NCI-H2227 (cell line): ENCODE measurements at regions not wholly inside any gene's neighbourhood (a gene's known extent, or its start where the extent isn't known, plus 50 kb on each side); places are given as distances from the start of the nearest gene placed in this dataset.

Source experiments
- DNase-seq: peaks from one replicate; lab custom pipeline; 2025; ENCODE audit not compliant: unreplicated experiment; lab: John Stamatoyannopoulos, UW

GRCh38 chr22:27397036-27397953, 404.3 kb downstream of the MN1 start:
- no peak for DNase-seq

- DNase-seq, result no peak
Measured at GRCh38 chr22:27397954-27398342, 403.6 kb downstream of the MN1 start.

GRCh38 chr22:27399161-27399560, 402.4 kb downstream of the MN1 start:
- peak; percentile 36 for DNase-seq

- no peak for DNase-seq
Measured at GRCh38 chr22:27400811-27401210, 400.7 kb downstream of the MN1 start.

- no peak for DNase-seq
Measured at GRCh38 chr22:27401321-27401720, 400.2 kb downstream of the MN1 start.

- DNase-seq, result no peak
Measured at GRCh38 chr22:27404441-27404840, 397.1 kb downstream of the MN1 start.

GRCh38 chr22:27405672-27406388, 395.7 kb downstream of the MN1 start:
- peak; percentile 3 for DNase-seq

- no peak for DNase-seq
Measured at GRCh38 chr22:27406389-27406861, 395.1 kb downstream of the MN1 start.

- DNase-seq, result no peak
Measured at GRCh38 chr22:27407369-27407985, 394.1 kb downstream of the MN1 start.

GRCh38 chr22:27408068-27408467, 393.5 kb downstream of the MN1 start:
- no peak for DNase-seq

- no peak for DNase-seq
Measured at GRCh38 chr22:27409299-27409698, 392.3 kb downstream of the MN1 start.

GRCh38 chr22:27412866-27413445, 388.6 kb downstream of the MN1 start:
- no peak for DNase-seq

- DNase-seq, result no peak
Measured at GRCh38 chr22:27413702-27414101, 387.9 kb downstream of the MN1 start.

- peak; percentile 41 for DNase-seq
Measured at GRCh38 chr22:27416511-27417420, 384.8 kb downstream of the MN1 start.

- DNase-seq, result no peak
Measured at GRCh38 chr22:27417421-27417814, 384.1 kb downstream of the MN1 start.

GRCh38 chr22:27418261-27418660, 383.3 kb downstream of the MN1 start:
- no peak for DNase-seq

GRCh38 chr22:27419473-27419872, 382.1 kb downstream of the MN1 start:
- DNase-seq, result no peak

- no peak for DNase-seq
Measured at GRCh38 chr22:27420195-27420816, 381.2 kb downstream of the MN1 start.

GRCh38 chr22:27420817-27421361, 380.7 kb downstream of the MN1 start:
- no peak for DNase-seq

- DNase-seq, result no peak
Measured at GRCh38 chr22:27422442-27422841, 379.1 kb downstream of the MN1 start.
